Testis (tissue), 2 donors: ENCODE measurements at regions not wholly inside any gene's neighbourhood (a gene's known extent, or its start where the extent isn't known, plus 50 kb on each side); places are given as distances from the start of the nearest gene placed in this dataset.

ENCODE experiments used
- CTCF ChIP-seq, 3 experiments: fragments of 450-650 bp in 2 of 3; fragments of 200-600 bp in 1 of 3; sonication (generic) in 1 of 3; IDR thresholded peaks; one replicate each; pipeline ENCODE4 v1.5.1; 2016 to 2019; ENCODE audit warnings: antibody characterized with exemption in 3 of 3, mild to moderate bottlenecking in 2 of 3, moderate library complexity in 1 of 3
- POLR2A ChIP-seq: fragments of 450-650 bp; IDR thresholded peaks from one replicate; pipeline ENCODE4 v1.6.1; 2017; ENCODE audit warnings: antibody characterized with exemption, mild to moderate bottlenecking, moderate library complexity

DNA sequence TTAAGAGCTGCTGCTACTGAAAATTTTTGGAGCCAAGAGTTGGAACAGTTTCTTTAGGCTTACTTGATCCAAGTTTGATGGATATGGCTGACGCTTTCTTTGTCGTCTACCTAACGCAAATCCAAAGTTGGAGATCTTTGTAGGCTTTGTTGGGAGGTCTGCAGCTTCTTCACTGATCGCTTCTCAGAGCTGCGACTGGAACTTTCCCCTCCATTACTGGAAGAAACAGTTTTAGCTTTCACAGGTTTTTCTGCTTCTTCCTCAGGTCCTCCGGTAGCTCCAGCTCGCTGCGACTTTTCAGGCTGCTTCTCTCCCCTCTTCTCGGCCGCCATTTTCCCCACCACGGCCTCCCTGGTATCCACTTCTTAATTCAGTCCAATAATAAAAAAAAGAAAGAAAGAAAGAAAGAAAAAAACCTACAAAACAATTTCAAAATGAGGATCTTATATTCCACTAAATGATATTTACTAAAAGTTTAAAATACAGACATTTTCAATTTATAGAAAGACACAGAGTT, 178.1 kb upstream of the HMGA2 start:
- TF ChIP-seq CTCF (IDR thresholded peaks at IDR 0.05) (no peak), POLR2A (no peak)
